HepG2 (cell line): ENCODE measurements at regions not wholly inside any gene's neighbourhood (a gene's known extent, or its start where the extent isn't known, plus 50 kb on each side); places are given as distances from the start of the nearest gene placed in this dataset.

Source experiments
- ATAC-seq: fragments of 200-7000 bp; cut with Tn5 transposase; 3 replicates; pipeline ENCODE4 v1.9.1; 2020; ENCODE audit warnings: mild to moderate bottlenecking, moderate library complexity
- BruUV-seq: library from RNA; stranded (reverse); fragments of 400-500 nt; replicated peaks from 2 replicates; lab custom pipeline; 2021; lab: Mats Ljungman, UMichigan
- CTCF ChIA-PET: fragments of 300-600 bp; formaldehyde crosslinking; extraction: SDS; loops from one replicate; lab custom pipeline; 2021; ENCODE audit warnings: low total read pairs, inconsistent platforms, low intra/inter-chr PET ratio; lab: Yijun Ruan, JAX
- POLR2A ChIA-PET: fragments of 350-600 bp; sonication (Branson Sonifier 250); formaldehyde crosslinking; loops from one replicate; lab custom pipeline; 2020; ENCODE audit warnings: antibody characterized with exemption, inconsistent platforms; lab: Yijun Ruan, JAX
- DNase-seq: peaks from one replicate; pipeline ENCODE4 v3.0.0-alpha.2; 2015; ENCODE audit warnings: low spot score
- FAIRE-seq: peaks from 3 replicates; lab custom pipeline; 2011; peaks lifted over from hg19 to GRCh38; lab: Jason Lieb, UNC
- H2AFZ ChIP-seq: one replicate; pipeline ENCODE4 v1.6.1; 2011; ENCODE audit warnings: low read length, inconsistent platforms
- H3K27ac ChIP-seq: fragments of 300-600 bp; 3 replicates; pipeline ENCODE4 v1.8.0; 2011; ENCODE audit warnings: mixed run types, mild to moderate bottlenecking, mixed read lengths, low read length, inconsistent platforms; ENCODE audit not compliant: insufficient read depth; ENCODE audit errors: extremely low read length
- H3K27me3 ChIP-seq, 2 experiments: fragments of 200-600 bp in 1 of 2; 2 replicates in 1 of 2; 3 replicates in 1 of 2; pipeline versions ENCODE4 v1.6.0 to v1.8.0; 2011; ENCODE audit warnings: low read length in 2 of 2, mild to moderate bottlenecking in 2 of 2, moderate library complexity in 2 of 2, inconsistent platforms in 1 of 2; ENCODE audit not compliant: insufficient read depth in 2 of 2, control insufficient read depth in 1 of 2
- H3K36me3 ChIP-seq, 2 experiments: fragments of 200-600 bp in 1 of 2; replicated peaks in 1 of 2; 2 replicates in 1 of 2; 3 replicates in 1 of 2; pipeline versions ENCODE4 v1.5.1 to v1.8.0; 2011; ENCODE audit warnings: low read length in 2 of 2, inconsistent platforms in 1 of 2; ENCODE audit not compliant: insufficient read depth in 2 of 2, control insufficient read depth in 1 of 2
- H3K4me1 ChIP-seq: 2 replicates; pipeline ENCODE4 v1.5.1; 2012; ENCODE audit warnings: low read length, inconsistent platforms; ENCODE audit not compliant: insufficient read depth
- H3K4me2 ChIP-seq: 2 replicates; pipeline ENCODE4 v1.6.0; 2011; ENCODE audit warnings: low read depth, low read length, inconsistent platforms
- H3K4me3 ChIP-seq, 3 experiments: fragments of 200-600 bp in 1 of 3; sonication (generic), shearing (Covaris generic) in 1 of 3; replicated peaks in 1 of 3; 2 replicates each; pipeline ENCODE4 v1.5.1; 2011 to 2016; ENCODE audit warnings: low read length in 3 of 3, inconsistent platforms in 2 of 3, low read depth in 2 of 3, mild to moderate bottlenecking in 2 of 3, control low read depth in 1 of 3, mixed read lengths in 1 of 3; ENCODE audit not compliant: insufficient read depth in 1 of 3
- H3K79me2 ChIP-seq: one replicate; pipeline ENCODE4 v1.6.1; 2011; ENCODE audit warnings: low read length, inconsistent platforms; ENCODE audit not compliant: insufficient read depth
- H3K9ac ChIP-seq: 2 replicates; pipeline ENCODE4 v1.6.0; 2011; ENCODE audit warnings: mild to moderate bottlenecking, low read depth, low read length, inconsistent platforms; ENCODE audit not compliant: insufficient read depth
- H3K9me3 ChIP-seq: 2 replicates; pipeline ENCODE4 v1.5.1; 2012; ENCODE audit warnings: mild to moderate bottlenecking, low read length
- H4K20me1 ChIP-seq: 2 replicates; pipeline ENCODE4 v1.6.0; 2011; ENCODE audit warnings: inconsistent platforms, mild to moderate bottlenecking, low read length, moderate library complexity; ENCODE audit not compliant: insufficient read depth
- CENPT ChIP-seq: sonication (generic); formaldehyde crosslinking; IDR thresholded peaks from 2 replicates; pipeline ENCODE4 v1.8.0; 2022; ENCODE audit warnings: low read depth, mild to moderate bottlenecking, moderate library complexity, missing genetic modification reagents
- JARID2 ChIP-seq: sonication (generic); formaldehyde crosslinking; IDR thresholded peaks from 2 replicates; pipeline ENCODE4 v1.8.1; 2023; ENCODE audit warnings: missing genetic modification reagents, inconsistent platforms; ENCODE audit not compliant: insufficient replicate concordance
- KDM5A ChIP-seq: fragments of 200-600 bp; sonication (generic); IDR thresholded peaks from 2 replicates; pipeline ENCODE4 v1.7.0; 2018; ENCODE audit warnings: antibody characterized with exemption, mild to moderate bottlenecking, low read length, borderline replicate concordance
- MAF1 ChIP-seq: sonication (generic); formaldehyde crosslinking; IDR thresholded peaks from 2 replicates; pipeline ENCODE4 v1.5.0; 2020; ENCODE audit warnings: missing genetic modification reagents, borderline replicate concordance
- MIER3 ChIP-seq: IDR thresholded peaks from 2 replicates; pipeline ENCODE4 v1.6.1; 2016; ENCODE audit warnings: missing compliant biosample characterization, borderline replicate concordance
- NFRKB ChIP-seq: fragments of 450-650 bp; IDR thresholded peaks from 2 replicates; pipeline ENCODE4 v1.6.1; 2017
- SALL1 ChIP-seq: sonication (generic); formaldehyde crosslinking; IDR thresholded peaks from 2 replicates; pipeline ENCODE4 v1.8.0; 2022; ENCODE audit warnings: mild to moderate bottlenecking, missing genetic modification reagents
- SRSF9 ChIP-seq: fragments of 200-400 bp; formaldehyde crosslinking; IDR thresholded peaks from 2 replicates; pipeline ENCODE4 v1.6.1; 2018; ENCODE audit warnings: borderline replicate concordance, mild to moderate bottlenecking, low read depth, low read length; ENCODE audit not compliant: insufficient read depth, poor library complexity, severe bottlenecking
- XRCC5 ChIP-seq: fragments of 200-400 bp; formaldehyde crosslinking; optimal IDR thresholded peaks from 2 replicates; pipeline ENCODE3; 2017; ENCODE audit warnings: mild to moderate bottlenecking, low read length
- ZNF317 ChIP-seq: sonication (generic); formaldehyde crosslinking; IDR thresholded peaks from 2 replicates; pipeline ENCODE4 v1.5.0; 2020; ENCODE audit warnings: mild to moderate bottlenecking, missing genetic modification reagents
- ZNF432 ChIP-seq: sonication (generic); formaldehyde crosslinking; IDR thresholded peaks from 2 replicates; pipeline ENCODE4 v1.5.0; 2020; ENCODE audit warnings: missing genetic modification reagents, mild to moderate bottlenecking, borderline replicate concordance
- ZNF451 ChIP-seq: sonication (generic); formaldehyde crosslinking; IDR thresholded peaks from 2 replicates; pipeline ENCODE4 v1.5.0; 2020; ENCODE audit warnings: mild to moderate bottlenecking, missing genetic modification reagents
- ZNF660 ChIP-seq: sonication (generic); formaldehyde crosslinking; IDR thresholded peaks from 2 replicates; pipeline ENCODE4 v1.5.1; 2020; ENCODE audit warnings: mild to moderate bottlenecking, low read depth, missing genetic modification reagents, borderline replicate concordance
- ZNF703 ChIP-seq: sonication (generic); formaldehyde crosslinking; IDR thresholded peaks from 2 replicates; pipeline ENCODE4 v1.5.1; 2020; ENCODE audit warnings: missing genetic modification reagents, mild to moderate bottlenecking, moderate library complexity, borderline replicate concordance
- WGBS: methylation state at CpG from one replicate; pipeline ENCODE4 v1.1.6; 2017; ENCODE audit warnings: low lambda C conversion rate; 5-methylcytosine and 5-hydroxymethylcytosine counted together
- in situ Hi-C: cut with HindIII; loops from 2 replicates; pipeline ENCODE4 v1.10.0; 2017; ENCODE audit warnings: low pct_unique_long_range_greater_than_20kb; ENCODE audit not compliant: extremely low pct_ligation_motif_present
- intact Hi-C: fragments of 100-400 bp; cut with micrococcal nuclease; formaldehyde crosslinking; loops from one replicate; pipeline ENCODE4 v1.10.0; 2022; ENCODE audit not compliant: unreplicated experiment
- TF ChIP-seq, protein P1 (sequence below): sonication (generic); formaldehyde crosslinking; IDR thresholded peaks from 2 replicates; pipeline ENCODE4 v1.4.0; 2020; ENCODE audit warnings: missing genetic modification reagents, borderline replicate concordance
- TF ChIP-seq, protein P2 (sequence below): sonication (generic); formaldehyde crosslinking; IDR thresholded peaks from 2 replicates; pipeline ENCODE4 v1.4.0; 2020; ENCODE audit warnings: low read depth, mild to moderate bottlenecking, missing genetic modification reagents
- TF ChIP-seq, protein P3 (sequence below): sonication (generic); formaldehyde crosslinking; IDR thresholded peaks from 2 replicates; pipeline ENCODE4 v1.4.0; 2020; ENCODE audit warnings: low read depth, mild to moderate bottlenecking, missing genetic modification reagents

DNA sequence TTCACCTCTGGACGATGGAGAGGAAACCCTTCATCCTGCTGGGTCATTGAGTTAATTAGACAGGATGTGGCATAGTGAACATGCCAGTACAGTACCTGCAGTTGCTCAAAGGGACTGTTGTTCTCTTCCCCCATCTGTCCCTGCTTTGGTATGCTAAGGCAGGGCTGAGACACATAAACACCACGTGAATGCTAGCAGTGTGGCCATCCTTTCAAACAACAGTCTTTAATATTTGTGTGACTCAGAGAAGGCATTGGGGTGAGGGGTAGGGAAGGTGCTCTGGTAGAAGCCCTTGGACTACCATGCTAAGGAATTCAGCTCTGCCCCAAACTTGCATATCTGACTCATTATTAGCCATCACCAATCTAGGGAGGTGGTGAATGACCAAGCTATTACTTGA, 180.2 kb upstream of the ZNF618 start (continued):
- TF ChIP-seq, protein P1, sequence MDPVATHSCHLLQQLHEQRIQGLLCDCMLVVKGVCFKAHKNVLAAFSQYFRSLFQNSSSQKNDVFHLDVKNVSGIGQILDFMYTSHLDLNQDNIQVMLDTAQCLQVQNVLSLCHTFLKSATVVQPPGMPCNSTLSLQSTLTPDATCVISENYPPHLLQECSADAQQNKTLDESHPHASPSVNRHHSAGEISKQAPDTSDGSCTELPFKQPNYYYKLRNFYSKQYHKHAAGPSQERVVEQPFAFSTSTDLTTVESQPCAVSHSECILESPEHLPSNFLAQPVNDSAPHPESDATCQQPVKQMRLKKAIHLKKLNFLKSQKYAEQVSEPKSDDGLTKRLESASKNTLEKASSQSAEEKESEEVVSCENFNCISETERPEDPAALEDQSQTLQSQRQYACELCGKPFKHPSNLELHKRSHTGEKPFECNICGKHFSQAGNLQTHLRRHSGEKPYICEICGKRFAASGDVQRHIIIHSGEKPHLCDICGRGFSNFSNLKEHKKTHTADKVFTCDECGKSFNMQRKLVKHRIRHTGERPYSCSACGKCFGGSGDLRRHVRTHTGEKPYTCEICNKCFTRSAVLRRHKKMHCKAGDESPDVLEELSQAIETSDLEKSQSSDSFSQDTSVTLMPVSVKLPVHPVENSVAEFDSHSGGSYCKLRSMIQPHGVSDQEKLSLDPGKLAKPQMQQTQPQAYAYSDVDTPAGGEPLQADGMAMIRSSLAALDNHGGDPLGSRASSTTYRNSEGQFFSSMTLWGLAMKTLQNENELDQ = no peak
- no peak for TF ChIP-seq JARID2 (CRISPR knock-in tag)
- TF ChIP-seq, protein P2, sequence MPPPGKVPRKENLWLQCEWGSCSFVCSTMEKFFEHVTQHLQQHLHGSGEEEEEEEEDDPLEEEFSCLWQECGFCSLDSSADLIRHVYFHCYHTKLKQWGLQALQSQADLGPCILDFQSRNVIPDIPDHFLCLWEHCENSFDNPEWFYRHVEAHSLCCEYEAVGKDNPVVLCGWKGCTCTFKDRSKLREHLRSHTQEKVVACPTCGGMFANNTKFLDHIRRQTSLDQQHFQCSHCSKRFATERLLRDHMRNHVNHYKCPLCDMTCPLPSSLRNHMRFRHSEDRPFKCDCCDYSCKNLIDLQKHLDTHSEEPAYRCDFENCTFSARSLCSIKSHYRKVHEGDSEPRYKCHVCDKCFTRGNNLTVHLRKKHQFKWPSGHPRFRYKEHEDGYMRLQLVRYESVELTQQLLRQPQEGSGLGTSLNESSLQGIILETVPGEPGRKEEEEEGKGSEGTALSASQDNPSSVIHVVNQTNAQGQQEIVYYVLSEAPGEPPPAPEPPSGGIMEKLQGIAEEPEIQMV (CRISPR knock-in tag) = no peak
- TF ChIP-seq KDM5A = no peak

DNA sequence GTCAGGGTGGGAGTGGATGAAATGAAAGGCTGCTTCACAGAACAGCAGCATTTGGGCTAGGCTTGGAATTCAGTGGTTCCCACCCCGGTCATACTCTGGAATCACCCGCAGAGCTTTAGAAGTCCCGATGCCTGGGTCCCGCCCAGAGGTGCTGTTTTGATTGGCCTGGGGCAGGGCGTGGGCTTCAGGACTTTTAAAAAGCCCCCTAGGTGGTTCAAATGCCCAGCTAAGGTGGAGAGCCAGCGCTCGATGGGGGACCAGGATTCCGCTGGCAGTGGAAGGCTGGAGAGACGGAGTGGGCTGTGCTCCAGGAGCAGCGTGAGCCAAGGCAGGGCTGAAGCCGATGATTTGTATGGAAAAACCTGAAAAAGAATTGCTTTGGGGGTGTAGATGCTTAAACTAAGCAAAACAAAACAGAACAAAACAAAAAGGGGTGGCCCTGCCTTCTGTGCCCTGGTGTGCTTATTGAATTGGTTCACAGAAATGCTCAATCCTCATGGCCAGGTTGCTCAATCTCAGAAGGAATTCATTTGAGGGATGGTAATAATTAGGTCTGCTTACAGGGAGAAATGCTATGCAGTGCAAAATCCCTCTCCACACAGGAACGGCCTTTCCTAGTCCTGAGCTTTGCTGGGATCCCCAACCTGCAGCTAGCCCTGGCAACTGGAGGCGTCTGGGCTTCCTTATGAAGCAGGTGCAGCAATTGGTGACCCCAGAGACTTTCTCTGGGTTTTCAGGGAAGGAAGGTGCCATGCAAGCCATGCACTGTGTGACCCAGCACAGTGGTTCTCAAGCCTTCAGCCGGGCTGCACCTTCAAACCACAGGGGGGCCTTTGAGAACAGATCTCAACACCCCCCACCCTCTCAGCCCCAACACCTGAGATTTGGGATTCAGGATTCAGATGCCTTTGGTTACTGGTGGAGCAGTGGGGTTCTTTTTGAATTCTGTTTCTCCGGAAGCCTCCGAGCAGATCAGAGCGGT, 174.0 kb upstream of the ZNF618 start:
- ChIA-PET POLR2A (no interaction called here), CTCF (no interaction called here)
- Histone ChIP-seq H3K9me3 (no peaks in the 10 kb centered on the region), H3K36me3 (no peaks in the 10 kb centered on the region), H3K79me2 (no peaks in the 10 kb centered on the region), H2AFZ (no peak overlapping the region), H3K4me3 (no peak overlapping the region), H3K27me3 (peaks cover 0 to 7% of the 10 kb centered on the region in 2 experiments; a peak in 2 of 5 replicates), H3K9ac (no peak overlapping the region), H3K27ac (no peak overlapping the region), H3K4me1 (peaks cover 28% of the 10 kb centered on the region), H4K20me1 (no peaks in the 10 kb centered on the region), H3K4me2 (no peak overlapping the region)
- WGBS = 54% methylated on average over 14 of the region's 17 CpGs
- FAIRE-seq (no peak), ATAC-seq (no peak), DNase-seq (no peak)
- intact Hi-C loops = no loop called here
- in situ Hi-C loops = no loop called here
- no TSS peak for BruUV-seq
- no peak for TF ChIP-seq ZNF317 (CRISPR knock-in tag)
- no peak for TF ChIP-seq XRCC5
- TF ChIP-seq ZNF660 = no peak
- TF ChIP-seq ZNF432 = no peak
- no peak for TF ChIP-seq CENPT (CRISPR knock-in tag)
- TF ChIP-seq SRSF9 = no peak
- TF ChIP-seq NFRKB = no peak
- TF ChIP-seq ZNF451 (CRISPR knock-in tag) = no peak
- TF ChIP-seq, protein P3, sequence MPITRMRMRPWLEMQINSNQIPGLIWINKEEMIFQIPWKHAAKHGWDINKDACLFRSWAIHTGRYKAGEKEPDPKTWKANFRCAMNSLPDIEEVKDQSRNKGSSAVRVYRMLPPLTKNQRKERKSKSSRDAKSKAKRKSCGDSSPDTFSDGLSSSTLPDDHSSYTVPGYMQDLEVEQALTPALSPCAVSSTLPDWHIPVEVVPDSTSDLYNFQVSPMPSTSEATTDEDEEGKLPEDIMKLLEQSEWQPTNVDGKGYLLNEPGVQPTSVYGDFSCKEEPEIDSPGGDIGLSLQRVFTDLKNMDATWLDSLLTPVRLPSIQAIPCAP (CRISPR knock-in tag) = no peak
- no peak for TF ChIP-seq SALL1 (CRISPR knock-in tag)
- TF ChIP-seq MAF1 = no peak
- no peak for TF ChIP-seq MIER3 (CRISPR knock-in tag)
- TF ChIP-seq ZNF703 (CRISPR knock-in tag) = no peak
